SK-N-SH treated with all-trans-retinoic acid at 6 μM for 48 hours (cell line): ENCODE measurements at regions not wholly inside any gene's neighbourhood (a gene's known extent, or its start where the extent isn't known, plus 50 kb on each side); places are given as distances from the start of the nearest gene placed in this dataset.

Experiments used
- ATAC-seq: fragments of 200-7000 bp; cut with Tn5 transposase; 3 replicates; pipeline ENCODE4 v1.9.1; 2020; ENCODE audit warnings: mild to moderate bottlenecking, moderate library complexity
- ARNTL ChIP-seq: fragments of 450-650 bp; formaldehyde crosslinking; IDR thresholded peaks from 2 replicates; pipeline ENCODE4 v1.5.0; 2020; ENCODE audit warnings: low read depth, mild to moderate bottlenecking, moderate library complexity, borderline replicate concordance
- BACH2 ChIP-seq: fragments of 250-450 bp; sonication (Bioruptor Pico); IDR thresholded peaks from 2 replicates; pipeline ENCODE4 v1.9.0; 2021; ENCODE audit warnings: mild to moderate bottlenecking, borderline replicate concordance
- CSDC2 ChIP-seq: fragments of 250-450 bp; sonication (Bioruptor Pico); IDR thresholded peaks from 2 replicates; pipeline ENCODE4 v1.5.0; 2020; ENCODE audit warnings: mild to moderate bottlenecking, moderate library complexity
- ESRRG ChIP-seq: fragments of 250-450 bp; sonication (Bioruptor Pico); IDR thresholded peaks from 2 replicates; pipeline ENCODE4 v1.6.1; 2021; ENCODE audit warnings: mild to moderate bottlenecking
- GLIS3 ChIP-seq: fragments of 250-450 bp; sonication (Bioruptor Pico); IDR thresholded peaks from 2 replicates; pipeline ENCODE4 v1.5.0; 2020; ENCODE audit warnings: mild to moderate bottlenecking, moderate library complexity
- ISL1 ChIP-seq: fragments of 250-450 bp; sonication (Bioruptor Pico); IDR thresholded peaks from 2 replicates; pipeline ENCODE4 v2.1.2; 2022; ENCODE audit warnings: mild to moderate bottlenecking, moderate library complexity
- OSR1 ChIP-seq: fragments of 250-450 bp; sonication (Bioruptor Pico); IDR thresholded peaks from 2 replicates; pipeline ENCODE4 v1.8.0; 2022; ENCODE audit warnings: moderate library complexity, mild to moderate bottlenecking, inconsistent platforms
- PPARA ChIP-seq: fragments of 250-450 bp; sonication (Bioruptor Pico); IDR thresholded peaks from 2 replicates; pipeline ENCODE4 v1.5.0; 2020; ENCODE audit warnings: mild to moderate bottlenecking, borderline replicate concordance
- SNAI2 ChIP-seq: fragments of 250-450 bp; sonication (Bioruptor Pico); IDR thresholded peaks from 2 replicates; pipeline ENCODE4 v1.5.0; 2020; ENCODE audit warnings: mild to moderate bottlenecking, moderate library complexity
- TCF4 ChIP-seq: fragments of 250-450 bp; sonication (Bioruptor Pico); IDR thresholded peaks from 2 replicates; pipeline ENCODE4 v1.8.0; 2021; ENCODE audit warnings: mild to moderate bottlenecking, moderate library complexity, borderline replicate concordance
- TOX ChIP-seq: fragments of 250-450 bp; sonication (Bioruptor Pico); IDR thresholded peaks from 2 replicates; pipeline ENCODE4 v1.8.0; 2021; ENCODE audit warnings: mild to moderate bottlenecking, moderate library complexity, borderline replicate concordance
- ZFP3 ChIP-seq: fragments of 250-450 bp; sonication (Bioruptor Pico); IDR thresholded peaks from 2 replicates; pipeline ENCODE4 v1.5.0; 2020; ENCODE audit warnings: mild to moderate bottlenecking, moderate library complexity
- ZFP30 ChIP-seq: fragments of 450-650 bp; formaldehyde crosslinking; IDR thresholded peaks from 2 replicates; pipeline ENCODE4 v1.5.0; 2022; ENCODE audit warnings: mild to moderate bottlenecking, moderate library complexity
- ZNF565 ChIP-seq: fragments of 450-650 bp; formaldehyde crosslinking; conservative IDR thresholded peaks from 2 replicates; pipeline ENCODE4 v1.5.0; 2020; ENCODE audit warnings: low read depth, mild to moderate bottlenecking, moderate library complexity
- ZNF70 ChIP-seq: fragments of 450-650 bp; formaldehyde crosslinking; IDR thresholded peaks from 2 replicates; pipeline ENCODE4 v1.5.0; 2020; ENCODE audit warnings: mild to moderate bottlenecking, moderate library complexity
- ZNF8 ChIP-seq: fragments of 450-650 bp; formaldehyde crosslinking; IDR thresholded peaks from 2 replicates; pipeline ENCODE4 v1.5.0; 2020; ENCODE audit warnings: mild to moderate bottlenecking, moderate library complexity
- TF ChIP-seq, protein P1 (sequence below): fragments of 250-450 bp; sonication (Bioruptor Pico); IDR thresholded peaks from 2 replicates; pipeline ENCODE4 v1.8.0; 2021; ENCODE audit warnings: low read depth, mild to moderate bottlenecking, moderate library complexity, borderline replicate concordance
- TF ChIP-seq, protein P2 (sequence below): fragments of 250-450 bp; sonication (Bioruptor Pico); IDR thresholded peaks from 2 replicates; pipeline ENCODE4 v1.5.1; 2020; ENCODE audit warnings: low read depth, mild to moderate bottlenecking, moderate library complexity
- TF ChIP-seq, protein P3 (sequence below): fragments of 250-450 bp; sonication (Bioruptor Pico); IDR thresholded peaks from 2 replicates; pipeline ENCODE4 v1.5.1; 2021; ENCODE audit warnings: mild to moderate bottlenecking, moderate library complexity
- TF ChIP-seq, protein P4 (sequence below): fragments of 250-450 bp; sonication (Bioruptor Pico); IDR thresholded peaks from 2 replicates; pipeline ENCODE4 v1.8.0; 2020; ENCODE audit warnings: mild to moderate bottlenecking, moderate library complexity, borderline replicate concordance
- TF ChIP-seq, protein P5 (sequence below): fragments of 250-450 bp; sonication (Bioruptor Pico); IDR thresholded peaks from 2 replicates; pipeline ENCODE4 v1.5.0; 2020; ENCODE audit warnings: mild to moderate bottlenecking, moderate library complexity

DNA sequence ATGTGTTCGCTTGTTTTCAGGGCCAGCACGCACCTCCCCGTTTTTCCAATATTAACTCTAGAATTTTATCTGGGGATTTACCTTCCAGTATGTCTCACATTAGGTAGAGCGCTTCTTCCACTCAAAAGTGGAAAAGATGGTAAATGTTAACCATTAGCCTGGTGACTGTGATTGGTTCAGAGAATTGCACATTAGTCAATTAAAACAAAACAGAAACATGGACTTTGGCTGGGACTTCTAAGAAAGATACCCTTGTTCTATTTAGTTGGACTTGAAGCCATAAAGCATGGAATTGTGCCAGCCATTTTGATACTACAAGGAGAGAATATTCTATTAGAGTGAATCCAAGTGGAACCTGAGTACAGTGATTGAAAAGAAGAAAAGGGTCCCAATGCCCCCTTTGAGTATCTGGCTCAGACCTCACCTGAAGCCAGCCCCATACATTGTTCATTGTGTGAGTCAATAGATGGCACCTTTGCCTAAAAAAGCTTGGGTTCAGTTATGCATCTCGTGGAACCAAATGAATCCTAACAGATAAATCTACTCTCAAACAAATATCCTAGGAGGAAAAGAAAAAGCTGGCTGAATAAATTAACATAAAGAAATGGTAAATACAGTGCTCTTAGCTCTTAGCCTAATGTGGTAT, 354.3 kb downstream of the IRS1 start:
- ATAC-seq, result no peak
- TF ChIP-seq ZFP3 (CRISPR knock-in tag), result no peak

DNA sequence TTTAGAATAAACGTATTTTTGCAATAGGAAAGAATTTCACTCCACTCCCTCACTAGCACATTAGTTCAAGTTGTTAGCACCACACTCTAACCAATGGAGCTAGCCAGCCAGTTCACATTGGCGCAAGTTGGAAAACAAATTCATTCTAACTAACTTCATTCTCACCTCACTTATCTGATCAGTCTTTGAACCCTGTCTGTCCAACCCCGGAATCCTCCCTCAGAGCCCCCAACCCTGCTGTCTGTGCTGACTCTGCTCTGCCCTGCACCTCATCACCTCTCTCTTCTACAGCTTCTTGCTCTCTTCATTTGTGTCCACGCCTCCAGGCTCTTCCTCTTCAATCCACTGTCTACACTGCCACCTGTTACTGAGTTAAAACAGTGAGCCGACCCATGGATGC, 356.5 kb downstream of the IRS1 start:
- TF ChIP-seq, protein P1, sequence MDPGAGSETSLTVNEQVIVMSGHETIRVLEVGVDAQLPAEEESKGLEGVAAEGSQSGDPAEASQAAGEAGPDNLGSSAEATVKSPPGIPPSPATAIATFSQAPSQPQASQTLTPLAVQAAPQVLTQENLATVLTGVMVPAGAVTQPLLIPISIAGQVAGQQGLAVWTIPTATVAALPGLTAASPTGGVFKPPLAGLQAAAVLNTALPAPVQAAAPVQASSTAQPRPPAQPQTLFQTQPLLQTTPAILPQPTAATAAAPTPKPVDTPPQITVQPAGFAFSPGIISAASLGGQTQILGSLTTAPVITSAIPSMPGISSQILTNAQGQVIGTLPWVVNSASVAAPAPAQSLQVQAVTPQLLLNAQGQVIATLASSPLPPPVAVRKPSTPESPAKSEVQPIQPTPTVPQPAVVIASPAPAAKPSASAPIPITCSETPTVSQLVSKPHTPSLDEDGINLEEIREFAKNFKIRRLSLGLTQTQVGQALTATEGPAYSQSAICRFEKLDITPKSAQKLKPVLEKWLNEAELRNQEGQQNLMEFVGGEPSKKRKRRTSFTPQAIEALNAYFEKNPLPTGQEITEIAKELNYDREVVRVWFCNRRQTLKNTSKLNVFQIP (CRISPR knock-in tag), result no peak
- TF ChIP-seq, protein P2, sequence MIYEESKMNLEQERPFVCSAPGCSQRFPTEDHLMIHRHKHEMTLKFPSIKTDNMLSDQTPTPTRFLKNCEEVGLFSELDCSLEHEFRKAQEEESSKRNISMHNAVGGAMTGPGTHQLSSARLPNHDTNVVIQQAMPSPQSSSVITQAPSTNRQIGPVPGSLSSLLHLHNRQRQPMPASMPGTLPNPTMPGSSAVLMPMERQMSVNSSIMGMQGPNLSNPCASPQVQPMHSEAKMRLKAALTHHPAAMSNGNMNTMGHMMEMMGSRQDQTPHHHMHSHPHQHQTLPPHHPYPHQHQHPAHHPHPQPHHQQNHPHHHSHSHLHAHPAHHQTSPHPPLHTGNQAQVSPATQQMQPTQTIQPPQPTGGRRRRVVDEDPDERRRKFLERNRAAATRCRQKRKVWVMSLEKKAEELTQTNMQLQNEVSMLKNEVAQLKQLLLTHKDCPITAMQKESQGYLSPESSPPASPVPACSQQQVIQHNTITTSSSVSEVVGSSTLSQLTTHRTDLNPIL (CRISPR knock-in tag), result no peak
- TF ChIP-seq, protein P3, sequence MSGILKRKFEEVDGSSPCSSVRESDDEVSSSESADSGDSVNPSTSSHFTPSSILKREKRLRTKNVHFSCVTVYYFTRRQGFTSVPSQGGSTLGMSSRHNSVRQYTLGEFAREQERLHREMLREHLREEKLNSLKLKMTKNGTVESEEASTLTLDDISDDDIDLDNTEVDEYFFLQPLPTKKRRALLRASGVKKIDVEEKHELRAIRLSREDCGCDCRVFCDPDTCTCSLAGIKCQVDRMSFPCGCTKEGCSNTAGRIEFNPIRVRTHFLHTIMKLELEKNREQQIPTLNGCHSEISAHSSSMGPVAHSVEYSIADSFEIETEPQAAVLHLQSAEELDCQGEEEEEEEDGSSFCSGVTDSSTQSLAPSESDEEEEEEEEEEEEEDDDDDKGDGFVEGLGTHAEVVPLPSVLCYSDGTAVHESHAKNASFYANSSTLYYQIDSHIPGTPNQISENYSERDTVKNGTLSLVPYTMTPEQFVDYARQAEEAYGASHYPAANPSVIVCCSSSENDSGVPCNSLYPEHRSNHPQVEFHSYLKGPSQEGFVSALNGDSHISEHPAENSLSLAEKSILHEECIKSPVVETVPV (CRISPR knock-in tag), result no peak
- TF ChIP-seq BACH2, result no peak
- TF ChIP-seq OSR1 (CRISPR knock-in tag), result no peak
- TF ChIP-seq TCF4 (CRISPR knock-in tag), result no peak
- no peak for TF ChIP-seq ISL1 (CRISPR knock-in tag)
- no peak for TF ChIP-seq ESRRG (CRISPR knock-in tag)
- no peak for TF ChIP-seq ZFP30 (CRISPR knock-in tag)
- TF ChIP-seq ZNF70 (CRISPR knock-in tag), result no peak
- TF ChIP-seq CSDC2 (CRISPR knock-in tag), result no peak
- TF ChIP-seq, protein P4, sequence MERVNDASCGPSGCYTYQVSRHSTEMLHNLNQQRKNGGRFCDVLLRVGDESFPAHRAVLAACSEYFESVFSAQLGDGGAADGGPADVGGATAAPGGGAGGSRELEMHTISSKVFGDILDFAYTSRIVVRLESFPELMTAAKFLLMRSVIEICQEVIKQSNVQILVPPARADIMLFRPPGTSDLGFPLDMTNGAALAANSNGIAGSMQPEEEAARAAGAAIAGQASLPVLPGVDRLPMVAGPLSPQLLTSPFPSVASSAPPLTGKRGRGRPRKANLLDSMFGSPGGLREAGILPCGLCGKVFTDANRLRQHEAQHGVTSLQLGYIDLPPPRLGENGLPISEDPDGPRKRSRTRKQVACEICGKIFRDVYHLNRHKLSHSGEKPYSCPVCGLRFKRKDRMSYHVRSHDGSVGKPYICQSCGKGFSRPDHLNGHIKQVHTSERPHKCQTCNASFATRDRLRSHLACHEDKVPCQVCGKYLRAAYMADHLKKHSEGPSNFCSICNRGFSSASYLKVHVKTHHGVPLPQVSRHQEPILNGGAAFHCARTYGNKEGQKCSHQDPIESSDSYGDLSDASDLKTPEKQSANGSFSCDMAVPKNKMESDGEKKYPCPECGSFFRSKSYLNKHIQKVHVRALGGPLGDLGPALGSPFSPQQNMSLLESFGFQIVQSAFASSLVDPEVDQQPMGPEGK (CRISPR knock-in tag), result no peak
- no peak for TF ChIP-seq ZNF8 (CRISPR knock-in tag)
- no peak for TF ChIP-seq ARNTL (CRISPR knock-in tag)
- TF ChIP-seq TOX (CRISPR knock-in tag), result no peak
- TF ChIP-seq ZNF565 (CRISPR knock-in tag), result no peak
- no peak for TF ChIP-seq SNAI2 (CRISPR knock-in tag)
- ATAC-seq, result no peak

DNA sequence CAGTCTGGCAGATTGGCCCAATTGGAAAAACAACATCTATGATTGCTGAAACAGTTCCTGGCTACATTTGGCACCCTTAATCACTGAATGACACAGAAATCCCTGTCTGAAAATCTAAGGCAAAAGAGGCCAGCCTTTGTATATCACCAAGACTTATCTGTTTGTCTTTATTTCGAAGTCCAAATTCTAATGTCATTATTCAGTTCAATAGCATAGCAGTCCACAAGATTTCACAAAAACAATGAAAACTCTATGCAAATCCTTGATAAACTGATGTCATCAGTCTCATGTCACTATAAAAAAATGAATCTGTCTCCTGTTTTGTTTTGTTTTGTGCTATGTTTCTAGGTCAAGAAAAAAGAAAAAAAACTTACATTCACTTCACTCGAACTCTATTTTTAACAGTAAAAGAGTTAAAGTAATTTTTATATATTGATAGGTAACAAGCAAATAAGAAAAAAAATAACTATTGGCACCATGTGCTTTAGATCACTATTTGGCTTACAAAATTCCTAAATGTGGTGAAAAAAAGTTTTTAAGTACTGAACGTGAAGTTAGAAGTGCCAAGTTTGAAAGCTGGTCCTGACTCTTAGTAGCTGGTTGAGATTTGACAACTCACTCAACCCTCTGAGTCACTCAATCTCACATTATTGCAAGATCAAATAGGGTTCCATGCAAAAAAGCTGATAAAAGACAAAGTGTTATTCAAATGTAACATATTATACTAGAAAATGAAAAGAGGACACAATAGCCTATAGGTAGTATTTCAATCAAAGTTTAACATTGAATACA, 359.3 kb downstream of the IRS1 start:
- ATAC-seq, result no peak
- TF ChIP-seq ESRRG (CRISPR knock-in tag), result no peak
- TF ChIP-seq SNAI2 (CRISPR knock-in tag), result no peak
- TF ChIP-seq TOX (CRISPR knock-in tag), result no peak
- no peak for TF ChIP-seq PPARA
- no peak for TF ChIP-seq CSDC2 (CRISPR knock-in tag)
- TF ChIP-seq, protein P4 (CRISPR knock-in tag), result no peak
- TF ChIP-seq BACH2, result no peak
- TF ChIP-seq, protein P5, sequence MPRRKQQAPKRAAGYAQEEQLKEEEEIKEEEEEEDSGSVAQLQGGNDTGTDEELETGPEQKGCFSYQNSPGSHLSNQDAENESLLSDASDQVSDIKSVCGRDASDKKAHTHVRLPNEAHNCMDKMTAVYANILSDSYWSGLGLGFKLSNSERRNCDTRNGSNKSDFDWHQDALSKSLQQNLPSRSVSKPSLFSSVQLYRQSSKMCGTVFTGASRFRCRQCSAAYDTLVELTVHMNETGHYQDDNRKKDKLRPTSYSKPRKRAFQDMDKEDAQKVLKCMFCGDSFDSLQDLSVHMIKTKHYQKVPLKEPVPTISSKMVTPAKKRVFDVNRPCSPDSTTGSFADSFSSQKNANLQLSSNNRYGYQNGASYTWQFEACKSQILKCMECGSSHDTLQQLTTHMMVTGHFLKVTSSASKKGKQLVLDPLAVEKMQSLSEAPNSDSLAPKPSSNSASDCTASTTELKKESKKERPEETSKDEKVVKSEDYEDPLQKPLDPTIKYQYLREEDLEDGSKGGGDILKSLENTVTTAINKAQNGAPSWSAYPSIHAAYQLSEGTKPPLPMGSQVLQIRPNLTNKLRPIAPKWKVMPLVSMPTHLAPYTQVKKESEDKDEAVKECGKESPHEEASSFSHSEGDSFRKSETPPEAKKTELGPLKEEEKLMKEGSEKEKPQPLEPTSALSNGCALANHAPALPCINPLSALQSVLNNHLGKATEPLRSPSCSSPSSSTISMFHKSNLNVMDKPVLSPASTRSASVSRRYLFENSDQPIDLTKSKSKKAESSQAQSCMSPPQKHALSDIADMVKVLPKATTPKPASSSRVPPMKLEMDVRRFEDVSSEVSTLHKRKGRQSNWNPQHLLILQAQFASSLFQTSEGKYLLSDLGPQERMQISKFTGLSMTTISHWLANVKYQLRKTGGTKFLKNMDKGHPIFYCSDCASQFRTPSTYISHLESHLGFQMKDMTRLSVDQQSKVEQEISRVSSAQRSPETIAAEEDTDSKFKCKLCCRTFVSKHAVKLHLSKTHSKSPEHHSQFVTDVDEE, result no peak
- no peak for TF ChIP-seq GLIS3
- TF ChIP-seq TCF4 (CRISPR knock-in tag), result no peak
- TF ChIP-seq OSR1 (CRISPR knock-in tag), result no peak
- TF ChIP-seq ZFP30 (CRISPR knock-in tag), result no peak
- no peak for TF ChIP-seq ISL1 (CRISPR knock-in tag)
- no peak for TF ChIP-seq ARNTL (CRISPR knock-in tag)
- TF ChIP-seq ZFP3 (CRISPR knock-in tag), result no peak
- TF ChIP-seq, protein P1 (CRISPR knock-in tag), result no peak
